ENCODE measurements at regions not wholly inside any gene's neighbourhood (a gene's known extent, or its start where the extent isn't known, plus 50 kb on each side); places are given as distances from the start of the nearest gene placed in this dataset.

DNA sequence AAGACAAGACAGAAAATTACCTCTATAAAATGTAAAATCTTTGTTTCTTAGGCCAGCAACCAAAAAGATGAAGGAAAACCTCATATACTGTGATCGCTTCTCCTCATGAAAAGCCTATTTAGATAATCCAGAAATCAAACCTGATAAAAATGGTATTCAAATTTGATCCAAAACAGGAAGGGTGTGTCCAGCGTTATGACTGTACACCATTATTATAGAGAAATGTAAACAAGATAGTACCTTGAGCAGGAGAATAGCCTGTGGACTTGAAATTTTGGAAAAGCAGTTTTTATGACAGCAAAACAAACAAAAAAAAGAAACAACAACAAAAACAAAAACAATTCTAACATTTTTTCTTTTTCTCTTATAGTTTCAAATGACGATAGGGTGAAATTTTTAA is 1382.8 kb upstream of the CDH9 start:
- TF ChIP-seq, protein P1, sequence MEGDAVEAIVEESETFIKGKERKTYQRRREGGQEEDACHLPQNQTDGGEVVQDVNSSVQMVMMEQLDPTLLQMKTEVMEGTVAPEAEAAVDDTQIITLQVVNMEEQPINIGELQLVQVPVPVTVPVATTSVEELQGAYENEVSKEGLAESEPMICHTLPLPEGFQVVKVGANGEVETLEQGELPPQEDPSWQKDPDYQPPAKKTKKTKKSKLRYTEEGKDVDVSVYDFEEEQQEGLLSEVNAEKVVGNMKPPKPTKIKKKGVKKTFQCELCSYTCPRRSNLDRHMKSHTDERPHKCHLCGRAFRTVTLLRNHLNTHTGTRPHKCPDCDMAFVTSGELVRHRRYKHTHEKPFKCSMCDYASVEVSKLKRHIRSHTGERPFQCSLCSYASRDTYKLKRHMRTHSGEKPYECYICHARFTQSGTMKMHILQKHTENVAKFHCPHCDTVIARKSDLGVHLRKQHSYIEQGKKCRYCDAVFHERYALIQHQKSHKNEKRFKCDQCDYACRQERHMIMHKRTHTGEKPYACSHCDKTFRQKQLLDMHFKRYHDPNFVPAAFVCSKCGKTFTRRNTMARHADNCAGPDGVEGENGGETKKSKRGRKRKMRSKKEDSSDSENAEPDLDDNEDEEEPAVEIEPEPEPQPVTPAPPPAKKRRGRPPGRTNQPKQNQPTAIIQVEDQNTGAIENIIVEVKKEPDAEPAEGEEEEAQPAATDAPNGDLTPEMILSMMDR (IDR thresholded peaks at IDR 0.05): no peak
- no peak for TF ChIP-seq POLR2A (IDR thresholded peaks at IDR 0.05)

All from Peyer's patch (tissue), 4 donors.